HL-60 (cell line): ENCODE measurements at regions not wholly inside any gene's neighbourhood (a gene's known extent, or its start where the extent isn't known, plus 50 kb on each side); places are given as distances from the start of the nearest gene placed in this dataset.

ENCODE experiments used
- DNase-seq, 2 experiments: peaks; one replicate each; pipeline ENCODE4 v3.0.0-alpha.2; 2010 to 2020; ENCODE audit warnings: low read depth in 1 of 2, low spot score in 1 of 2
- H3K27ac ChIP-seq: fragments of 250-450 bp; sonication (Bioruptor Pico); replicated peaks from 2 replicates; pipeline ENCODE4 v1.5.1; 2020; ENCODE audit warnings: mild to moderate bottlenecking, moderate library complexity
- H3K27me3 ChIP-seq: fragments of 250-450 bp; sonication (Bioruptor Pico); 2 replicates; pipeline ENCODE4 v1.5.1; 2021; ENCODE audit warnings: mild to moderate bottlenecking, moderate library complexity; ENCODE audit not compliant: insufficient read depth, poor library complexity, severe bottlenecking
- H3K4me3 ChIP-seq: replicated peaks from 2 replicates; pipeline ENCODE4 v1.5.1; 2011; ENCODE audit warnings: mild to moderate bottlenecking, control low read depth, low read length; ENCODE audit not compliant: insufficient read depth
- CTCF ChIP-seq: IDR thresholded peaks from one replicate; pipeline ENCODE4 v1.5.1; 2011; ENCODE audit warnings: low read length, control low read depth, inconsistent platforms; ENCODE audit not compliant: insufficient read depth
- GABPA ChIP-seq: IDR thresholded peaks from 2 replicates; pipeline ENCODE4 v1.6.1; 2012; ENCODE audit warnings: low read depth
- POLR2AphosphoS5 ChIP-seq: IDR thresholded peaks from 2 replicates; pipeline ENCODE4 v1.6.1; 2012; ENCODE audit warnings: low read depth
- REST ChIP-seq: IDR thresholded peaks from 2 replicates; pipeline ENCODE4 v1.6.1; 2012; ENCODE audit warnings: low read depth; ENCODE audit not compliant: insufficient replicate concordance
- SPI1 ChIP-seq: IDR thresholded peaks from 2 replicates; pipeline ENCODE4 v1.6.1; 2012; ENCODE audit warnings: low read depth, mild to moderate bottlenecking, borderline replicate concordance

- H3K27ac ChIP-seq: no peak overlapping the region
- H3K27me3 ChIP-seq: no peaks in the 10 kb centered on the region
- DNase-seq: no peak
- no peak overlapping the region for H3K4me3 ChIP-seq
- TF ChIP-seq GABPA (no peak), SPI1 (no peak), CTCF (no peak), REST (no peak), POLR2AphosphoS5 (no peak)
Observed at GRCh38 chr16:79656553-79657115, 56.1 kb upstream of the MAF start.

- DNase-seq: no peak
Observed at GRCh38 chr16:79653373-79653891, 52.9 kb upstream of the MAF start.

More at GRCh38 chr16:79653373-79653891, 52.9 kb upstream of the MAF start:
- no peak overlapping the region for H3K4me3 ChIP-seq
- H3K27me3 ChIP-seq: no peaks in the 10 kb centered on the region
- H3K27ac ChIP-seq: no peak overlapping the region
- TF ChIP-seq REST: no peak
- no peak for TF ChIP-seq CTCF
- TF ChIP-seq POLR2AphosphoS5: no peak
- TF ChIP-seq SPI1: no peak
- no peak for TF ChIP-seq GABPA
